GM13976 (cell line): ENCODE measurements at regions not wholly inside any gene's neighbourhood (a gene's known extent, or its start where the extent isn't known, plus 50 kb on each side); places are given as distances from the start of the nearest gene placed in this dataset.

Source experiments
- DNase-seq: peaks from one replicate; pipeline ENCODE4 v3.0.0; 2012; ENCODE audit warnings: low spot score
- CTCF ChIP-seq: IDR thresholded peaks from 2 replicates; pipeline ENCODE4 v1.5.1; 2012; ENCODE audit warnings: borderline replicate concordance, mild to moderate bottlenecking; ENCODE audit not compliant: insufficient read depth; ENCODE audit errors: extremely low read depth, missing control alignments, control extremely low read depth
- in situ Hi-C: fragments of 300-500 bp; cut with MboI; formaldehyde crosslinking; loops from one replicate; pipeline ENCODE4 v1.12.0; 2022; ENCODE audit warnings: low sequenced_read_pairs, mixed read lengths, inconsistent platforms; ENCODE audit not compliant: unreplicated experiment

- in situ Hi-C loops = no loop called here
- DNase-seq = no peak
- TF ChIP-seq CTCF = no peak
Observed at GRCh38 chr5:124692950-124693349, 53.5 kb downstream of the ZNF608 start.

DNA sequence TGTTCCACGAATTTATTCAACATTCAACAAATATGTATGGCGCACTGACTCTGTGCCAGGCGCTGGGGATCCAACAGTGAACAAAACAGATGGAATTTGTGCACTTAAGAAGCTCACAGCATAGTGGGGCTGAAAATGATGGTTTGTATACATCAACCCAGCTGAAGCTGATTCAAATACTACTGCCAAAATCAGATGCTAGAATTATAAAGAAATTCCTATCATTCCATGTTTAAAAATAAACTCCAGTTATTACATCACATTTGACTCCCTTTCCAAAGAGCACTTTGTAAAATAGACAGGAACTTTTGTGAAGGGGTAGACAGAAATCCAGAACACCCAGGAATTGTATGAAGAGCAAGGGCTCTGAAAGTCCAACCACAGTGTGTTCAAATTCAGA lies 54.1 kb downstream of the ZNF608 start:
- in situ Hi-C loops = no loop called here
- DNase-seq = no peak
- no peak for TF ChIP-seq CTCF

- in situ Hi-C loops = no loop called here
- DNase-seq = no peak
- TF ChIP-seq CTCF = no peak
Observed at GRCh38 chr5:124689653-124690052, 56.8 kb downstream of the ZNF608 start.

DNA sequence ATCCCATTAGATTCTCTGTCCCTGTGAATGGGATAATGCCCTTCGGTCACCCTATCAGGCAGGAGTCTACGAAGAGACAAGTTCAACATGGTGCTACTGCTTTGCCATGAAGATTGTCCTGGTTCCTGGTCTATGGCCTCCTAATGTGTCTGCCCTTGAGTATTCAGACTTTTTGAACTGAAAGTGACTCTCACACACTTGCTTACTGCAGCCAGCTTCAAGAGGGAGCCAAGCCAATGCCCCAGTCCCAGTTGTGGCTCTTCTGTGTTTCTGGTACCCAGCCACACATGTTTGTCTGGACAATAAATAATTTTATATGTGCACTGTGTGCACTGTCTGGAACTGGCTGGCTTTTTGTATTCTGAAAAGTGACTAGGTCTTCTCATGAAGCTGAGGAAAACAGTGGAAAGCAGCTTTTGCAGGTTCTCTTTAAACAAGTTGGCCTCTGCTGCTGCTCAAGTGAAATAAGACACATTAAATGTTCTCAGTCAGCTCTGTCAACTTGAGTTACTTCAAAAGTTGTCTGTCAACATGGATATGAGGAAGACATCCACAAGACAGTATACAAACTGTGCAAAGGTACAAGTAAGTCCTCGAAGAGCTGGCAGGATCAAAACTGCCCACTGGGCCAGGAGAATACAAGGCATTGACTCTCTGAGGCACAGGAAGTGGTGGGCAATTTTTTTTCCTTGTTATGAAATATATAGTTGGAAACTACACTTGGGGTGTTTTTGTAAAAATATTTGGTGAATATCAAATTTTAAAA lies 60.0 kb downstream of the ZNF608 start:
- in situ Hi-C loops = no loop called here
- TF ChIP-seq CTCF = no peak
- DNase-seq = no peak

DNA sequence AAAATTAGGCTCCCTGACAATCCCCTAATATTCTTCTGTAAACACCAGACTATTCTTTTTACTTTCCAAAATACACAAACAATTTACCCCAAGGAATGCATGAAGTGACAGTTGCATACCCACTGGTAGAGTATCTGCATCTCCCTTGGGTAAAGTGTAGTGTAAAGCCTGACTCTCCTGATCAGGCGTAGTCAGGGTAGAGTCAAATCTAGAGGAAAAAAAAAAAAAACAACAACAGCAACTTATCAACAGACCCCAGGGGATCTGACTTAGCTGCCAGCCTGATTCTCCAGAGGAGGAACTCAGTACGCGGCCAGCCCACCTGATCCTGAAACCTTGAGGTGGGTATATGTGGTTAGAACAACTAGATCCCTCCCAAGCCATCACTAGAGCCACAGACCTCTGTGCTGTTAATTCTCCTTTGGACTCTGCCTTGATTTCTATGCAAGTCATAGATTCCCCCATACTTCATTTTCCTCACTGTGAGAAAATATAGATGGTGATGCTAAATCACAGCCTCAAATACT lies 61.0 kb downstream of the ZNF608 start:
- in situ Hi-C loops = no loop called here
- no peak for DNase-seq
- no peak for TF ChIP-seq CTCF

DNA sequence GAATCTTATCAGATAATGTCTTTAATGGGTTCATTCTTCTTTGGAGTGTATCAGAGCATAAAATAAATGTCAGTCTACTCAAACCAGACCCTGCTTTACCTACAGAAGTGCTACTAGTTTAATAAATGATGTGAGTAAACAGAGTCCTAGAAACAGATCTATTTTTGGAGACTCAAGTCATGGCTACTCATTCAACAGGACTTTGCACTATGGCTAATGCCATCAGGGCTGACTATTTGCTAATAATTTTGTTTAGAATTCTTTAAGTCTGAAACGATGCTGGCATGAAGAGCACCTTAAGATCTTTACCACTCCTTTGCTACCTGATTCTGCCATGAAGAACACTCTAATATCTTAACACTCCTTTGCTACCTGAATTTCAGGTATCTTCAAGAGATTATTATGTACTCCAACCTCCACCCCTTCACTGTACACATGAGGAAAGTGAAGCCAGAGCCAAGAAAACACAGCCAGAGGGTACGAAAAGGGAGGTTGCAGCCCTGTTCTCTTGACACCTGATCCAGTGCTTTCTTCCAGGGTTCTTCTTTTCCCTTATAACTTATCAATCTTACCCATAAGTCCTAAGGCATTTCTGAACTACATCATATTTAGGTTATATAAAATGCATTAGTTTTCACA lies 62.4 kb downstream of the ZNF608 start:
- in situ Hi-C loops = no loop called here
- TF ChIP-seq CTCF = no peak
- no peak for DNase-seq
